RPMI7951 (cell line): ENCODE measurements at regions not wholly inside any gene's neighbourhood (a gene's known extent, or its start where the extent isn't known, plus 50 kb on each side); places are given as distances from the start of the nearest gene placed in this dataset.

ENCODE experiments used
- DNase-seq: peaks from one replicate; pipeline ENCODE4 v3.0.0-alpha.2; 2012; ENCODE audit warnings: low read depth

GRCh38 chr15:62773369-62774165, 269.0 kb upstream of the TPM1 start:
- DNase-seq, result no peak

- no peak for DNase-seq
Observed at GRCh38 chr15:62775932-62776331, 266.6 kb upstream of the TPM1 start.

- DNase-seq, result peak; percentile 61
Observed at GRCh38 chr15:62777671-62778070, 264.9 kb upstream of the TPM1 start.

- DNase-seq, result peak; percentile 97
Observed at GRCh38 chr15:62779036-62779770, 263.3 kb upstream of the TPM1 start.

- no peak for DNase-seq
Observed at GRCh38 chr15:62779899-62780298, 262.6 kb upstream of the TPM1 start.

GRCh38 chr15:62781081-62781497, 261.5 kb upstream of the TPM1 start:
- no peak for DNase-seq

GRCh38 chr15:62782071-62782841, 260.3 kb upstream of the TPM1 start:
- peak; percentile 87 for DNase-seq

- no peak for DNase-seq
Observed at GRCh38 chr15:62782896-62783295, 259.7 kb upstream of the TPM1 start.

- DNase-seq, result peak; percentile 91
Observed at GRCh38 chr15:62783303-62783957, 259.1 kb upstream of the TPM1 start.

- DNase-seq, result no peak
Observed at GRCh38 chr15:62785881-62786828, 256.4 kb upstream of the TPM1 start.

GRCh38 chr15:62787401-62787800, 255.1 kb upstream of the TPM1 start:
- DNase-seq, result no peak

GRCh38 chr15:62788224-62788623, 254.3 kb upstream of the TPM1 start:
- no peak for DNase-seq

- no peak for DNase-seq
Observed at GRCh38 chr15:62790546-62790945, 252.0 kb upstream of the TPM1 start.

GRCh38 chr15:62791694-62792093, 250.9 kb upstream of the TPM1 start:
- DNase-seq, result no peak

GRCh38 chr15:62792986-62793751, 249.4 kb upstream of the TPM1 start:
- peak; percentile 18 for DNase-seq

GRCh38 chr15:62793752-62794144, 248.8 kb upstream of the TPM1 start:
- no peak for DNase-seq

GRCh38 chr15:62795171-62795570, 247.4 kb upstream of the TPM1 start:
- no peak for DNase-seq

GRCh38 chr15:62795700-62796695, 246.5 kb upstream of the TPM1 start:
- DNase-seq, result no peak

GRCh38 chr15:62797171-62797570, 245.4 kb upstream of the TPM1 start:
- no peak for DNase-seq
